ENCODE measurements at regions not wholly inside any gene's neighbourhood (a gene's known extent, or its start where the extent isn't known, plus 50 kb on each side); places are given as distances from the start of the nearest gene placed in this dataset.

DNA sequence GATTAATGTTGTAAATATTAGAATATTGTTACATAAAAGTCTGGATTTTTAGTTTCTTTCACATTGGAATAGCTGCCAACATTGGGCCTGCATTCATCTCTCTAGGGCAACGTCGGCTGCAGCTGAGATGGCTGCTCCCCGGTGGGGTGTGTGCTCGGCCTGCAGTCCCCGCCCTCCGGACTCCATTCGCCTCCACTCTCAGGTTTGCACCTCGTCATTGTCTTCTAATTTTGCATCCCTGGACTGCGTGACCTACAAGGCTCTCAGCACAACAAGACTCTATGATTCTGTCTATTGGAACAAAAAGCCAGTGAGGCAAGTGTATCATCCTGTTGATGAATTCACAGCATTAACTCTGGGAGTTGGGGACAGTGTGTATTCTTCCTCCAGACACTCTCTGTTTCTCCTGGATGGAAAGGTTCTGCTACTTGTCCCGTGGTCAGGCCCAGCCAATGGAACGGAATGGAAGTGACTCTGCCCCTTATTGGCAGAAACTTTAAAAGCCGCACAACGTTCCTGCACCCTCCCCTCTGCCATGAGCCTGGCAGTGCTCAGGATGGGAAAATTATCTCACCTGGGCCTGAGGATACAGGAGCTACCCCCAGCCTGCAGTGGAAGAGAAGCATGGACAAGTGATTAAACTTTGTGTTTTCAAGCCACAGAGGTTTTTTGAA, 105.0 kb upstream of the SAMD11 start:
- TF ChIP-seq, protein P1, sequence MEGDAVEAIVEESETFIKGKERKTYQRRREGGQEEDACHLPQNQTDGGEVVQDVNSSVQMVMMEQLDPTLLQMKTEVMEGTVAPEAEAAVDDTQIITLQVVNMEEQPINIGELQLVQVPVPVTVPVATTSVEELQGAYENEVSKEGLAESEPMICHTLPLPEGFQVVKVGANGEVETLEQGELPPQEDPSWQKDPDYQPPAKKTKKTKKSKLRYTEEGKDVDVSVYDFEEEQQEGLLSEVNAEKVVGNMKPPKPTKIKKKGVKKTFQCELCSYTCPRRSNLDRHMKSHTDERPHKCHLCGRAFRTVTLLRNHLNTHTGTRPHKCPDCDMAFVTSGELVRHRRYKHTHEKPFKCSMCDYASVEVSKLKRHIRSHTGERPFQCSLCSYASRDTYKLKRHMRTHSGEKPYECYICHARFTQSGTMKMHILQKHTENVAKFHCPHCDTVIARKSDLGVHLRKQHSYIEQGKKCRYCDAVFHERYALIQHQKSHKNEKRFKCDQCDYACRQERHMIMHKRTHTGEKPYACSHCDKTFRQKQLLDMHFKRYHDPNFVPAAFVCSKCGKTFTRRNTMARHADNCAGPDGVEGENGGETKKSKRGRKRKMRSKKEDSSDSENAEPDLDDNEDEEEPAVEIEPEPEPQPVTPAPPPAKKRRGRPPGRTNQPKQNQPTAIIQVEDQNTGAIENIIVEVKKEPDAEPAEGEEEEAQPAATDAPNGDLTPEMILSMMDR (IDR thresholded peaks at IDR 0.05; ENCODE audit: poor library complexity) = no peak
- TF ChIP-seq EZH2 (IDR thresholded peaks at IDR 0.05; ENCODE audit: borderline replicate concordance) = no peak
